Ishikawa (cell line): ENCODE measurements at regions not wholly inside any gene's neighbourhood (a gene's known extent, or its start where the extent isn't known, plus 50 kb on each side); places are given as distances from the start of the nearest gene placed in this dataset.

ENCODE experiments used
- CREB1 ChIP-seq: IDR thresholded peaks from 2 replicates; pipeline ENCODE4 v1.6.1; 2012; ENCODE audit warnings: low read depth
- EGR1 ChIP-seq: IDR thresholded peaks from 2 replicates; pipeline ENCODE4 v1.6.1; 2012
- EP300 ChIP-seq: IDR thresholded peaks from 2 replicates; pipeline ENCODE4 v1.6.1; 2012; ENCODE audit warnings: borderline replicate concordance
- FOXM1 ChIP-seq: IDR thresholded peaks from 2 replicates; pipeline ENCODE4 v1.6.1; 2012; ENCODE audit warnings: low read depth, borderline replicate concordance
- NFIC ChIP-seq: IDR thresholded peaks from 2 replicates; pipeline ENCODE4 v1.6.1; 2012
- RAD21 ChIP-seq: IDR thresholded peaks from 2 replicates; pipeline ENCODE4 v1.6.1; 2012; ENCODE audit warnings: low read depth
- REST ChIP-seq: IDR thresholded peaks from 2 replicates; pipeline ENCODE4 v1.6.1; 2012; ENCODE audit warnings: low read depth, mild to moderate bottlenecking
- TCF12 ChIP-seq: IDR thresholded peaks from 2 replicates; pipeline ENCODE4 v1.6.1; 2012; ENCODE audit warnings: low read depth
- ZBTB7A ChIP-seq: IDR thresholded peaks from 2 replicates; pipeline ENCODE4 v1.6.1; 2012; ENCODE audit warnings: low read depth
- TF ChIP-seq, protein P1 (sequence below): IDR thresholded peaks from 2 replicates; pipeline ENCODE4 v1.6.1; 2012

DNA sequence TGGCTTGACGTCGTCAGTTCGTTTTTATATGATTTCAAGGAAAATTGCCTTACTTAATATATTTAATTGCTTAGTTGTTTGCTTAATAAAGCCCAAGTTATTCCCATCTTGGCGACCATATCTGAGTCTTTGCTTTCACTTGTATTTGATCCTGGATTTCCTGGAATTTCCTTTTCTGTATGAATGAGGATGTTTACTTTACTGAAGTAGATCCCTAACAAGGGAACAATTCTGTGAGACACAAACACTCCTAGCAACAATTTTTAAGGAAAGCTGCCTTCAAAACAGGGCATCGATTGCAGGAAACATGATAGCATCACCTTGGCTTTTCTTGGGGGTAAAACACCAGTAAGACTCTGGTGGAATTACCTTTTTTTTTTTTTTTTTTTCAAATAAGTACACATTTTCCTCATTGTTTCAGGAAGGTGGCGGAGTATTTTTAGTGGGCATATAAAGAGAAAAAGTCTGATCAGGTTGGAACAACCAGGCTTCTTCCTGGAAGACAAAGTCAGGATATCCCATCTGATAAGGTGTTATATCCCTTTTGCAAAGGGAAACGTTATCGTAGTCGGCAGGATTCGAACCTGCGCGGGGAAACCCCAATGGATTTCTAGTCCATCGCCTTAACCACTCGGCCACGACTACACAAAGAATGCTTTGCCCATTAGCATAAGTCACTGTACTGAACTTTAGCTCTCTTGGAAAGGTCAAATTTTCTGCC lies 68.5 kb upstream of the ZNF184 start:
- no peak for TF ChIP-seq FOXM1
- no peak for TF ChIP-seq RAD21
- no peak for TF ChIP-seq EGR1
- TF ChIP-seq EP300: no peak
- TF ChIP-seq REST: no peak
- TF ChIP-seq, protein P1, sequence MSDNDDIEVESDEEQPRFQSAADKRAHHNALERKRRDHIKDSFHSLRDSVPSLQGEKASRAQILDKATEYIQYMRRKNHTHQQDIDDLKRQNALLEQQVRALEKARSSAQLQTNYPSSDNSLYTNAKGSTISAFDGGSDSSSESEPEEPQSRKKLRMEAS: no peak
- TF ChIP-seq NFIC: no peak
- TF ChIP-seq CREB1: no peak
- no peak for TF ChIP-seq TCF12
- TF ChIP-seq ZBTB7A: no peak
